ENCODE measurements at regions not wholly inside any gene's neighbourhood (a gene's known extent, or its start where the extent isn't known, plus 50 kb on each side); places are given as distances from the start of the nearest gene placed in this dataset.

DNA sequence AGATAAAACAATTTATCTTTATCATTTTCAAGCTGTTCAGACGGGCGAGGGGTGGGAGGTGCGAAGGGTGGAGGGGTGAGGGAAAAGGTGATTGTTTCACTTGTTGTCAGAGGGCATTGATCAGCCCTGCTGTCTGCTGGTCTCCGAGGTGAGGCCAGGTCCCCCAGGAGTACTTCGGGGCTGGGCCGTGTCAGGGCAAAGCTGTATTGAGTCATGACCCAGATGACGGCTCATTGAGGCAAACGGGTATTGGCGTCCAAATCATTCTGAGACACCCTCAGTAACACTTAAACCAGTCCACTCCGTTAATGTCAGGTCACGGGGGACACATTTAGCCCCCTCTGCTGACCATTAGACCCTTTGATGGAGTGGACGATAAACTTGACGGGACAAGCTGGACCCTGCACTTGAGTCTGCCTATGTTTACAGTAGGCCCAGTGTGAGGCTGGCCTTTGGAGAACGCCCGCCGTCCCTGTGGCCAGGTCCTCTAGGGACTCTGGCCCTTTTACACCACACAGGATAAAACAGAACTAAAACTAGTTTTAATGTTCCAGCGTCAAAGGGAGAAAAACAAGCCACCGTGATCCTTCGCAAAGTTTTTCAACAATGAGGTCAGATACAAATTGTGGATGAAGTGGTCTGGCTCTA, 502.2 kb upstream of the ZFHX3 start:
- TF ChIP-seq POLR2A (IDR thresholded peaks at IDR 0.05; ENCODE audit: low read depth, low read length), result no peak
- TF ChIP-seq RAD21 (IDR thresholded peaks at IDR 0.05; ENCODE audit: low read length), result no peak
- TF ChIP-seq, protein P1, sequence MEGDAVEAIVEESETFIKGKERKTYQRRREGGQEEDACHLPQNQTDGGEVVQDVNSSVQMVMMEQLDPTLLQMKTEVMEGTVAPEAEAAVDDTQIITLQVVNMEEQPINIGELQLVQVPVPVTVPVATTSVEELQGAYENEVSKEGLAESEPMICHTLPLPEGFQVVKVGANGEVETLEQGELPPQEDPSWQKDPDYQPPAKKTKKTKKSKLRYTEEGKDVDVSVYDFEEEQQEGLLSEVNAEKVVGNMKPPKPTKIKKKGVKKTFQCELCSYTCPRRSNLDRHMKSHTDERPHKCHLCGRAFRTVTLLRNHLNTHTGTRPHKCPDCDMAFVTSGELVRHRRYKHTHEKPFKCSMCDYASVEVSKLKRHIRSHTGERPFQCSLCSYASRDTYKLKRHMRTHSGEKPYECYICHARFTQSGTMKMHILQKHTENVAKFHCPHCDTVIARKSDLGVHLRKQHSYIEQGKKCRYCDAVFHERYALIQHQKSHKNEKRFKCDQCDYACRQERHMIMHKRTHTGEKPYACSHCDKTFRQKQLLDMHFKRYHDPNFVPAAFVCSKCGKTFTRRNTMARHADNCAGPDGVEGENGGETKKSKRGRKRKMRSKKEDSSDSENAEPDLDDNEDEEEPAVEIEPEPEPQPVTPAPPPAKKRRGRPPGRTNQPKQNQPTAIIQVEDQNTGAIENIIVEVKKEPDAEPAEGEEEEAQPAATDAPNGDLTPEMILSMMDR (conservative IDR thresholded peaks at IDR 0.05; ENCODE audit: low read depth, low read length), result no peak
- no peak for TF ChIP-seq CHD1 (IDR thresholded peaks at IDR 0.05; ENCODE audit: low read depth, low read length)
- no peak for TF ChIP-seq MXI1 (IDR thresholded peaks at IDR 0.05; ENCODE audit: borderline replicate concordance, low read depth, low read length)
- TF ChIP-seq, protein P2, sequence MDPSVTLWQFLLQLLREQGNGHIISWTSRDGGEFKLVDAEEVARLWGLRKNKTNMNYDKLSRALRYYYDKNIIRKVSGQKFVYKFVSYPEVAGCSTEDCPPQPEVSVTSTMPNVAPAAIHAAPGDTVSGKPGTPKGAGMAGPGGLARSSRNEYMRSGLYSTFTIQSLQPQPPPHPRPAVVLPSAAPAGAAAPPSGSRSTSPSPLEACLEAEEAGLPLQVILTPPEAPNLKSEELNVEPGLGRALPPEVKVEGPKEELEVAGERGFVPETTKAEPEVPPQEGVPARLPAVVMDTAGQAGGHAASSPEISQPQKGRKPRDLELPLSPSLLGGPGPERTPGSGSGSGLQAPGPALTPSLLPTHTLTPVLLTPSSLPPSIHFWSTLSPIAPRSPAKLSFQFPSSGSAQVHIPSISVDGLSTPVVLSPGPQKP (IDR thresholded peaks at IDR 0.05; ENCODE audit: borderline replicate concordance, low read depth, low read length), result no peak
- TF ChIP-seq BHLHE40 (IDR thresholded peaks at IDR 0.05; ENCODE audit: low read depth, low read length), result no peak
- no peak for TF ChIP-seq MAZ (IDR thresholded peaks at IDR 0.05; ENCODE audit: borderline replicate concordance, low read depth, low read length)
- TF ChIP-seq CEBPB (IDR thresholded peaks at IDR 0.05; ENCODE audit: low read depth, low read length), result no peak
- TF ChIP-seq SMC3 (IDR thresholded peaks at IDR 0.05; ENCODE audit: low read depth, low read length), result no peak
